DOHH2 (cell line): ENCODE measurements at regions not wholly inside any gene's neighbourhood (a gene's known extent, or its start where the extent isn't known, plus 50 kb on each side); places are given as distances from the start of the nearest gene placed in this dataset.

ENCODE experiments used
- H3F3A ChIP-seq: fragments of 200-600 bp; sonication (generic), shearing (Covaris generic); 2 replicates; pipeline ENCODE4 v1.6.0; 2016; ENCODE audit warnings: antibody characterized with exemption, mild to moderate bottlenecking; ENCODE audit not compliant: control insufficient read depth, insufficient read depth
- H3K27ac ChIP-seq: fragments of 200-600 bp; sonication (generic); 2 replicates; pipeline ENCODE4 v1.5.1; 2014; ENCODE audit warnings: low read depth, mild to moderate bottlenecking, low read length, moderate library complexity
- H3K27me3 ChIP-seq: fragments of 200-600 bp; sonication (generic); 2 replicates; pipeline ENCODE4 v1.6.1; 2014; ENCODE audit warnings: mild to moderate bottlenecking, low read length, mixed read lengths; ENCODE audit not compliant: control insufficient read depth
- H3K36me3 ChIP-seq: fragments of 200-600 bp; sonication (generic); 2 replicates; pipeline ENCODE4 v1.6.1; 2014; ENCODE audit warnings: mild to moderate bottlenecking, low read length, moderate library complexity, mixed read lengths; ENCODE audit not compliant: control insufficient read depth
- H3K4me1 ChIP-seq: fragments of 200-600 bp; sonication (generic); 2 replicates; pipeline ENCODE4 v1.6.1; 2014; ENCODE audit warnings: mild to moderate bottlenecking, low read length, mixed read lengths; ENCODE audit not compliant: control insufficient read depth
- H3K4me2 ChIP-seq: fragments of 200-600 bp; sonication (generic); 2 replicates; pipeline ENCODE4 v1.6.0; 2014; ENCODE audit warnings: mild to moderate bottlenecking, low read length, moderate library complexity
- H3K4me3 ChIP-seq: fragments of 200-600 bp; sonication (generic); 2 replicates; pipeline ENCODE4 v1.5.1; 2014; ENCODE audit warnings: mild to moderate bottlenecking, low read length, mixed read lengths
- H3K79me2 ChIP-seq: fragments of 200-600 bp; sonication (generic); 2 replicates; pipeline ENCODE4 v1.6.1; 2014; ENCODE audit warnings: mild to moderate bottlenecking, low read length, mixed read lengths; ENCODE audit not compliant: control insufficient read depth
- H3K9me2 ChIP-seq: fragments of 200-600 bp; sonication (generic); replicated peaks from 2 replicates; pipeline ENCODE4 v1.6.1; 2014; ENCODE audit warnings: mild to moderate bottlenecking, low read length, mixed read lengths; ENCODE audit not compliant: control insufficient read depth
- H3K9me3 ChIP-seq: fragments of 200-600 bp; sonication (generic); 2 replicates; pipeline ENCODE4 v1.6.1; 2014; ENCODE audit warnings: antibody characterized with exemption, low read length, mixed read lengths; ENCODE audit not compliant: control insufficient read depth, insufficient read depth
- H4K20me1 ChIP-seq: fragments of 200-600 bp; sonication (generic); 2 replicates; pipeline ENCODE4 v1.6.0; 2014; ENCODE audit warnings: low read depth, mild to moderate bottlenecking, antibody characterized with exemption, low read length, moderate library complexity; ENCODE audit not compliant: control insufficient read depth, insufficient read depth
- EZH2phosphoT487 ChIP-seq: fragments of 200-600 bp; sonication (generic); IDR thresholded peaks from 2 replicates; pipeline ENCODE4 v1.6.1; 2017; ENCODE audit warnings: borderline replicate concordance, mild to moderate bottlenecking, antibody characterized with exemption, low read length, moderate library complexity, mixed read lengths
- TF ChIP-seq, protein P1 (sequence below): fragments of 200-600 bp; sonication (generic); IDR thresholded peaks from one replicate; pipeline ENCODE4 v1.5.1; 2014; ENCODE audit warnings: antibody characterized with exemption, mild to moderate bottlenecking, low read depth, low read length; ENCODE audit not compliant: poor library complexity, severe bottlenecking

- H3F3A ChIP-seq: no peaks in the 10 kb centered on the region
- no peaks in the 10 kb centered on the region for H3K9me3 ChIP-seq
- H3K4me3 ChIP-seq: no peak overlapping the region
- no peaks in the 10 kb centered on the region for H3K36me3 ChIP-seq
- no peaks in the 10 kb centered on the region for H3K9me2 ChIP-seq
- no peaks in the 10 kb centered on the region for H3K79me2 ChIP-seq
- TF ChIP-seq EZH2phosphoT487: no peak
- TF ChIP-seq, protein P1, sequence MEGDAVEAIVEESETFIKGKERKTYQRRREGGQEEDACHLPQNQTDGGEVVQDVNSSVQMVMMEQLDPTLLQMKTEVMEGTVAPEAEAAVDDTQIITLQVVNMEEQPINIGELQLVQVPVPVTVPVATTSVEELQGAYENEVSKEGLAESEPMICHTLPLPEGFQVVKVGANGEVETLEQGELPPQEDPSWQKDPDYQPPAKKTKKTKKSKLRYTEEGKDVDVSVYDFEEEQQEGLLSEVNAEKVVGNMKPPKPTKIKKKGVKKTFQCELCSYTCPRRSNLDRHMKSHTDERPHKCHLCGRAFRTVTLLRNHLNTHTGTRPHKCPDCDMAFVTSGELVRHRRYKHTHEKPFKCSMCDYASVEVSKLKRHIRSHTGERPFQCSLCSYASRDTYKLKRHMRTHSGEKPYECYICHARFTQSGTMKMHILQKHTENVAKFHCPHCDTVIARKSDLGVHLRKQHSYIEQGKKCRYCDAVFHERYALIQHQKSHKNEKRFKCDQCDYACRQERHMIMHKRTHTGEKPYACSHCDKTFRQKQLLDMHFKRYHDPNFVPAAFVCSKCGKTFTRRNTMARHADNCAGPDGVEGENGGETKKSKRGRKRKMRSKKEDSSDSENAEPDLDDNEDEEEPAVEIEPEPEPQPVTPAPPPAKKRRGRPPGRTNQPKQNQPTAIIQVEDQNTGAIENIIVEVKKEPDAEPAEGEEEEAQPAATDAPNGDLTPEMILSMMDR: no peak
- peaks cover 2% of the 10 kb centered on the region; the same call in 1 of the 2 replicates for H3K27me3 ChIP-seq
- no peak overlapping the region for H3K27ac ChIP-seq
- H4K20me1 ChIP-seq: no peaks in the 10 kb centered on the region
- H3K4me1 ChIP-seq: no peaks in the 10 kb centered on the region
- no peak overlapping the region for H3K4me2 ChIP-seq
Observed at GRCh38 chr7:153065051-153065450, 305.5 kb downstream of the ACTR3B start.

GRCh38 chr7:153066711-153067110 lies 307.2 kb downstream of the ACTR3B start:
- Histone ChIP-seq H4K20me1 (no peaks in the 10 kb centered on the region), H3K4me3 (no peak overlapping the region), H3K9me2 (no peaks in the 10 kb centered on the region), H3K9me3 (no peaks in the 10 kb centered on the region), H3K27me3 (peaks cover 2% of the 10 kb centered on the region; the same call in 1 of the 2 replicates), H3K4me2 (no peak overlapping the region), H3K36me3 (no peaks in the 10 kb centered on the region), H3K4me1 (no peaks in the 10 kb centered on the region), H3K79me2 (no peaks in the 10 kb centered on the region), H3F3A (no peaks in the 10 kb centered on the region), H3K27ac (no peak overlapping the region)
- TF ChIP-seq, protein P1: no peak
- no peak for TF ChIP-seq EZH2phosphoT487

- peaks cover 2% of the 10 kb centered on the region; the same call in 1 of the 2 replicates for H3K27me3 ChIP-seq
- no peaks in the 10 kb centered on the region for H3K36me3 ChIP-seq
- H3K9me2 ChIP-seq: no peaks in the 10 kb centered on the region
- no peaks in the 10 kb centered on the region for H3F3A ChIP-seq
- H4K20me1 ChIP-seq: no peaks in the 10 kb centered on the region
- no peak overlapping the region for H3K27ac ChIP-seq
- H3K79me2 ChIP-seq: no peaks in the 10 kb centered on the region
- H3K4me2 ChIP-seq: no peak overlapping the region
- no peaks in the 10 kb centered on the region for H3K4me1 ChIP-seq
- no peaks in the 10 kb centered on the region for H3K9me3 ChIP-seq
- TF ChIP-seq, protein P1: no peak
- TF ChIP-seq EZH2phosphoT487: no peak
- H3K4me3 ChIP-seq: no peak overlapping the region
Observed at GRCh38 chr7:153070141-153070540, 310.6 kb downstream of the ACTR3B start.
